NCI-H2227 (cell line): ENCODE measurements at regions not wholly inside any gene's neighbourhood (a gene's known extent, or its start where the extent isn't known, plus 50 kb on each side); places are given as distances from the start of the nearest gene placed in this dataset.
"Not testable (repeated sequence)": the region's sequence is repeated elsewhere in the genome, so short reads cannot be mapped to it uniquely, and the experiment has no call there.

Source experiments
- DNase-seq: peaks from one replicate; lab custom pipeline; 2025; ENCODE audit not compliant: unreplicated experiment; lab: John Stamatoyannopoulos, UW

DNA sequence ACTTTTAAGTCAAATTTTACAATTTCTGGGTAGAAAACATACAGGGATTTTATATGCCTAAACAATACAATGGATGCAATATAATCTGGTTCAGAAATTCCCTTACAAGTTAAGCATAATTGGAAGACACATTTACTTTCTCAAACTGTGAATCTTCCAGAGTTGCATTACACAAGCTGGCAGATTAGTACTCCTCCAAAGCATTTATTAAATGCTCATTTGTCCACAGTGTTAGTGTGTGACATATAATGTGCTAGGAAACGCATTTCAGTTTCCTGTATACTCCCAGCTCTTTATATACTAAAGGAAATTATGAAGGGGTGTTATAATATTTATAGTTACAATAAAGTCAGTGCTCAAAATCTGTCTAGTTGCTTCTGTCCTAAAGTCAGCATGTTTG lies 239.0 kb upstream of the FIGN start:
- DNase-seq = no peak

DNA sequence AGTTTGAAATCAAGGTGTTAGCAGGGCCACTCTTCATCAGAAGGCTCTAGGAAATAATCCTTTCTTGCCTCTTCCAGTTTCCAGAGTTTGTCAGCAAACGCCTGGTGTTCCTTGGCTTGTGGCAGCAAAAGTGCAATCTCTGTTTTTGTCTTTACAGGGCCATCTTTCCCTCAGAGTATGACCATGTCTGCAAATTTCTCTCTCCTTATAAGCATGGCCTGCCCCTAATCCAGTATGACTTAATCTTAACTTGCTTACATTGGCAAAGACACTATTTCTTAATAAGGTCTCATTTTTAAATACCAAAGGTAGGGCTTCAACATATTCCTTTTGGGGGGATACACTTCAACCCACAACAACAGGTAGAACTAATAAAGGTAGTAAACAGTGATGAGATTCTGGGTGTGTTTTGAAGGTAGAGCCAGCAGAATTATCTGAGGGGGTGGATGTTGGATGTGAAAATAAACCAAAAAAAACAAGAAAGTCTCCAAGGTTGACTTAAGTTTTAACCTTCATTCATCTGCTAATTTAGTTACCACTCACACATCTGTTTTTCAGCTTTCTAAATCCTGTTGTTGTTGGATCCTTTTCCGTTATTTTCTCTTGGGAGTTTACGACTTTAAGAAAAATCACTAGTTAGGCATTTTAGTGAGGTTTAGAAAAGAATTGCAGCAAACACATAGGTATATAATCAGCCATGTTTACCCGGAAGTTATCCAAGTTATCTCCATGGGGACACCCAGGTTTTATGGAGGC lies 234.4 kb upstream of the FIGN start:
- no peak for DNase-seq

DNA sequence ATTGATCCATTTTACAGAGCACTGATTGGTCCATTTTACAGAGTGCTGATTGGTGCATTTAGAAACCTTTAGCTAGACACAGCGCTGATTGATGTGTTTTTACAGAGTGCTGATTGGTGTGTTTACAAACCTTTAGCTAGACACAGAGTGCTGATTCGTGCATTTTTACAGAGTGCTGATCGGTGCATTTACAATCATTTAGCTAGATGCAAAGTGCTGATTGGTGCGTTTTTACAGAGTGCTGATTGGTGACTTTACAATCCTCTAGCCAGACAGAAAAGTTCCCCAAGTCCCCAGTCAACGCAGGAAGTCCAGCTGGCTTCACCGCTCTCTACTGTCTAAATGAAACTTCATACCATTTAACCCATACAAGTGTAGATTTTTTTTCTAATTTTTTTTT lies 228.5 kb upstream of the FIGN start:
- DNase-seq = not testable (repeated sequence)

DNA sequence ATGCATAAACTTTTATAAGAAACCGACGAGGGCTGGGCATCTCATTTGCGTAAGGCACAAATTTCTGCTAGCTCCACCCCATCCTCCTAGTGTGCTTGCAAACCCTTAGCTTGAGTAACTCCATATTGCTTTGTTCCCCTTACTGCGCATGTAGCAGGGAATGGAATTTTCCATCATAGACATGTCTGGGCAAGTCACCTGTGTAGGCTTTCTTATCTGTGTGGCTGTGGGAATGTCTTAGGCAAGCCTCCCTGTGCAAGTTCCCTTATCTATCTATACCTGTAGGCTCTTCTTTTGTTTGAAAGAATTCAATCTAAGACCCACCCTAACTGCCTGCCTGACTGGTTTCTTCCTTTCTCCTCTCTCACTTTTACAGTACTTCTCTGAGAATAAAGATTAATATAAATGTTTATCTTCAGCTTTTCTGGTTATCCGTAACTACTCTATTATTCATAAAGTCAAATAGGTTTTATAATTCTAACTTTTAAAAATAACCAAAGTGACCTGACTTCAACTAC lies 217.6 kb upstream of the FIGN start:
- no peak for DNase-seq

DNA sequence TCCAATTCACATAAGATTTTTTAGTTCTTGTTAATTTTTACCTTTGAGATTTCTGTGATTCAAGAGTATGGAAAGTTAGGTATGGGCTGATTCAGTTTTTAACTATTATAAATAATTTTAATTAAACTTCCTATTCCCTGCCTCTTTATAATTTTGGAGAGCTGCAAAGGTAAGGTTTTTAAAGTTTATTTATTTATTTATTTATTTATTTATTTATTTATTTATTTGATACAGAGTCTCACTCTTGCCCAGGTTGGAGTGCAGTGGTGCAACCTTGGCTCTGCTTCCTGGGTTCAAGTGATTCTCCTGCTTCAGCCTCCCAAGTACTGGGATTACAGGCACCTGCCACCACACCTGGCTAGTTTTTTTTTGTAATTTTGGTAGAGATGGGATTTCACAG lies 215.5 kb upstream of the FIGN start:
- DNase-seq = no peak

DNA sequence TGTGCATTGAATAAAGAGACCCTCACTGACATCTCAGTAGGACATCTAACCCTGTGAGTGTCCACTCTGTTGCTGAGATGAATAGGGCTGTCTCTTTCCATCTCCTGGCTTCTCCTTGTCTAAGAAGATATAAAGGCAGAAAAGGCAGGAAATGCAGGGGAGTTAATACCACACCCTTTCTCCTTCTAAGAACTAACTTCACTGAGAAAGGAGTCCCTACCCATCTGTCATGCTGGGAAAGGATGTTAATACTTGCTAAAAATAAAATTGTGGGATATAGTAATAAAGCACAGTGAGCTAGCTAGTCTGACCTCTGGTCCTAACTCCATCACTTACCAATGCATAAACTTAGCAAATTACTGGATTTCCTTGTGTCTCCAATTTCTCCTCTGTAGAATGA lies 213.9 kb upstream of the FIGN start:
- DNase-seq = no peak

DNA sequence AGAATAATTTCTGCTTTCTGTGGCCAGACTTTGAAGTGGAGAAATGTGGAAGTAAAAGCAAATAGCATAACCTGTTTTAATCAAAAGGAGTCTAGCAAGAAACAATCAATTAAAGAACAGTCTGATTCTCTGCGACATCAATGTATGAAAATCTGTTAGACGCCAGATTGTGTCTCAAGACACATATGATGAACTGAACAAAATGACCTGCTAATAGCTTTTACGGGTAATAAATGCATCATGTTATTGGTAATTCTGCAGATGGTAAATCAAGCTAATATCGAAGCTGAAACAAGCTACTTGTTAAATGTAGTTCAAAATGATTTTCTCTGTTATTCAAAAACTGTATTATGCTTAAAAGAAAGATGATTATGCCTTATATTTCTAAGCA lies 208.5 kb upstream of the FIGN start:
- no peak for DNase-seq

DNA sequence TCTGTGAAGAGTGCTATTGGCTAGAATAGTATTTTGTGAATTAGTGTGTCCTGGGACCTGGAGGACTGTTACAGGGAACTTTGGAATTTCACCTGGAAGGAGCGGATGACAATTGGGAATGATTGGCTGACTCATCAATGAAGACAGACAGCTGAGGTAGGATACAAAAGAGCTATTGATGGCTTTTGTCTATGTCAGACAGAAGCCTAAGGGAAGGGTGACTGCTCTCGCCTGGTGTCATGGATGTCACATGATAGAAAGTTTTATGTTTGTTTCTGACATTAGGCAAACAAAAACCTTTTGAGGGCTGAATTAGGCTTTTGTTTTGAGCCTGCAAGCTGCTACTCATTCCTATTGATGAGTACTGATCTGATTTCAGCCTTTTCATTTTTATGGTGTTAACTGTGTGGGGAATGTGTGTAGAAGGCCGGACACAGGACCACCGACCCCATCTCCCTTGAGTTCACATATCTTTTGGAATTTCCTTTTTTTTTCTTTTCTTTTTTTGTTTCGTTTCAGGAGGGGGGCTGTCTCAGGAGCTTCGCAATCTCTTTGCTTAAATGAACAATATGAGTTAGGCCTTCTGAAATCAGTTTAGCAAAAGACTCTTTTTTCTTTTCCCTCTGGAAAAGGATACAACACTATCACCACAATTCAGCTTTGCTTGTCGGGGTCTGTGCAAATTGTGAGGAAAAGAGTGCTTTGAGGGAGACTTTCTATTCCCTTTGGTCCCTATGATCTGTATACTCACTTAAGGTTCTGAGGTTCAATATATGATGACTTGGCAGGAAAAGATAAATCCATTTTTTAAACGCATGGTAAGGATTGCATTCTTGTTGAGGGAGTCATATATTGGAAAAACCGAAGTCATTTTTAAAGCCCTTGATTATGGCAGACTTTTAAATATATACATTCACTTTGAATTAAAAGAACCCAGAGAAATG lies 207.9 kb upstream of the FIGN start:
- DNase-seq = no peak

DNA sequence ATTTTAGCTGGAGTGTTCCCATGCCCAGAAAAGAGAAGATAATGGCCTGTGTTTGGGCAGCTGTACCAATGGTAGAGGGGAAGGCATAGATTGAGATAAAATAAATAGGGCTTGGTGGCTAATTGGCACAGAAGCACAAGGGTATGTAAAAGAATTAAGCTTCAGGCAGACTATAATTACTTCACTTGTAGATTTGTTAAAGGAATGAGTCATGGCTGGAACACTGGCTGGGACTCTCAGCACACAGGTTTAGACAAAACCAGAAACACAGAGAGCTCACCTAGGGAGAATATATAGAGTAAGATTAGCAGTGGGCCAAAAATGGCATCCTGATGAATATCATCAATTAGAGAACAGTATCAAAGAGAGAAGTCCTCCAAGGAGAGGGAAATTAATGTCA lies 198.3 kb upstream of the FIGN start:
- DNase-seq = no peak

DNA sequence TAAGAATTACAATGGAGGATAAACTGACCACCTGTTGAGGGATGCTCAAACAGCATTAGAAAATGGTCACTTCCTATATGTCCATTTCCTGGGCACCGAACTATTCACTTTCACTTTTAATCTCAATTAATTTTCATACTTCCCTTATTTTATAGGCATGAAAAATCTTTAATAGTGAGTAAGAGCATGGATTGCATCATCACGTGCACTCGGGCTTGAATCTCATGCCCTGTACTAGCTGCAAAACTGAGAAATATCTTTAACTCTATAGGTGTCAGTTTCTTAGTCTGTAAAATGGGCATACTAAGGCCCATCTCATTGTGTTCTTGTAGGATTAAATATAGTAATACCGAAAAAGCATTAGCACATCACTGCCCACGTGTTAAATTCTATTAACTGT lies 183.9 kb upstream of the FIGN start:
- no peak for DNase-seq

DNA sequence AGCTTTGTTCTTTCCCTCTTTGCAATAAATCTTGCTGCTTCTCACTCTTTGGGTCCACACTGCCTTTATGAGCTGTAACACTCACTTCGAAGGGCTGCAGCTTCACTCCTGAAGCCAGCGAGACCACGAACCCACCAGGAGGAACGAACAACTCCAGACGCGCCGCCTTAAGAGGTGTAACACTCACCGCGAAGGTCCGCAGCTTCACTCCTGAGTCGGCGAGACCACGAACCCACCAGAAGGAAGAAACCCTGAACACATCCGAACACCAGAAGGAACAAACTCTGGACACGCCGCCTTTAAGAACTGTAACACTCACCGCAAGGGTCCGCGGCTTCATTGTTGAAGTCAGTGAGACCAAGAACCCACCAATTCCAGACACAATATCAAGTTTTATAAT lies 178.7 kb upstream of the FIGN start:
- DNase-seq = not testable (repeated sequence)

DNA sequence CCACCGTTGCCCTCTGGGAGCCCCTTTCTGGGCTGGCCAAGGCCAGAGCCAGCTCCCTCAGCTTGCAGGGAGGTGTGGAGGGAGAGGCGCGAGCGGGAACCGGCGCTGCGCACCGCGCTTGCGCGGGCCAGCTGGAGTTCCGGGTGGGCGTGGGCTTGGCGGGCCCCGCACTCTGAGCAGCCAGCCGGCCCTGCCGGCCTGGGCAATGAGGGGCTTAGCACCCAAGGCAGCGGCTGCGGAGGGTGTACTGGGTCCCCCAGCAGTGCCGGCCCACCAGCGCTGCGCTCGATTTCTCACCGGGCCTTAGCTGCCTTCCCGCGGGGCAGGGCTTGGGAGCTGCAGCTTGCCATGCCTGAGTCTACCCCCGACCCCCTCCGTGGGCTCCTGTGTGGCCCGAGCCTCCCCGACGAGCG lies 177.7 kb upstream of the FIGN start:
- DNase-seq = not testable (repeated sequence)

DNA sequence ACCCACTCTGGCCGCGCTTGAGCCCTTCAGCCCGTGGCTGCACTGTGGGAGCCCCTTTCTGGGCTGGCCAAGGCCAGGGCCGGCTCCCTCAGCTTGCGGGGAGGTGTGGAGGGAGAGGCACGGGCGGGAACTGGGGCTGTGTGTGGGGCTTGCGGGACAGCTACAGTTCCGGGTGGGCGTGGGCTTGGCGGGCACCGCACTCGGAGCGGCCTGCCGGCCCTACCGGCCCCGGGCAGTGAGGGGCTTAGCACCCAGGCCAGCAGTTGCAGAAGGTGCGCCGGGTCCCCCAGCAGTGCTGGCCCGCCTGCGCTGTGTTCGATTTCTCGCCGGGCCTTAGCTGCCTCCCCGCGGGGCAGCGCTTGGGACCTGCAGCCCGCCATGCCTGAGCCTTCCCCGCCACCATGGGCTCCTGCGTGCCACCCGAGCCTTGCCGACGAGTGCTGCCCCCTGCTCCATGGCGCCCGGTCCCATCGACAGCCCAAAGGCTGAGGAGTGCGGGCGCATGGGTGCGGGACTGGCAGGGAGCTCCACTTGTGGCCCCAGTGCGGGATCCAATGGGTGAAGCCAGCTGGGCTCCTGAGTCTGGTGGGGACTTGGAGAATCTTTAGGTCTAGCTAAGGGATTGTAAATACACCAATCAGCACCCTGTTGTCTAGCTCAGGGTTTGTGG lies 173.7 kb upstream of the FIGN start:
- no peak for DNase-seq

DNA sequence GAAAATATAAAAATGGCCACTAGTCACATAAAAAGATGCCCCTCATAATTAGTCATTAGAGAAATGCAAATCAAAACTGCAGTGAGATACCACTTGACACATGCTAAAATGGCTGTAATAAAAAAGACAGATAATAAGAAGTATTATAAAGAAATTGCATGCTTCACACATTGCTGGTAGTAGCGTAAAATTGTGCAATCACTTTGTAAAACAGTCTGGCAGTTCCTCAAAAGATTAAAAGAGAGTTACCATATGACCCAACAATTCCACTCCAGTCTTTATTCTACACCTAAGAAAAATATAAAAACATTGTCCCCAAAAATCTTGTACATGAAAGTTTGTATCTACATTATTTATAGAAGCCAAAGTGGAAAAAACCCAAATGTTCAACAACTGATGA lies 170.6 kb upstream of the FIGN start:
- DNase-seq = no peak

DNA sequence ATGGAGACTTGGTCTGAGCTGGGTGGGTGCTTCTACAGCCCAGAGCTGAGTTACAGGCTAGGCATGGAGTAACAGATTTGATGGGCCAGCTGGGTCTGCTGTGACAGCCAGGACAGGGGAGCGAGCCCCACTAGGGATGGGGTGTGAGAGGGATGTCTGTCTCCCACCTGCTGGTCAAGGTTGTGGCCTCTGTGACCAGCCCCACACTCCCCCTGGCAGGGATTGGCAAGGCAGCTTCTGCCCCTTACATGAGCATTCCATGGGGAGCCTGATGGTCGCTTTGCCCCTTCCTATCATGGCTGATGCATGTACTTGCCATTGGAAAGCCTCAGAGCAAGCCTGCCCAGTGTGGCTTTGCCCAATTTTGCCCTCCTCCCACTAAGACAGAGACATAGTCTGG lies 162.0 kb upstream of the FIGN start:
- DNase-seq = no peak

DNA sequence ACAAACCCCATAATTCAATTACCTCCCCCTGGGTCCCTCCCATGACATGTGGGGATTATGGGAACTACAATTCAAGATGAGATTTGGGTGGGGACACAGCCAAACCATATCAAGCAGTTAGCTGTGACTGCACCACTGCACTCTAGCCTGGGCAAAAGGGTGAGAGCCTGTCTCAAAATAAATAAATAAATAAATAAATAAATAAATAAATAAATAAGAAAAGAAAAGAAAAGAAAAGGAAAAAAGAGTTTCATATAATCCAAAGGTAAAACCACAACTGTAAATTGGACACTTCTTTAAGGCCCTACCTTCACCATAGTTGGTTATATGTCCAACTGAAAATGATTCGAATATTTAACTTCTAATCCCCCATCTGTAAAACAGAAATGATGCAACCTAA lies 157.6 kb upstream of the FIGN start:
- not testable (repeated sequence) for DNase-seq

DNA sequence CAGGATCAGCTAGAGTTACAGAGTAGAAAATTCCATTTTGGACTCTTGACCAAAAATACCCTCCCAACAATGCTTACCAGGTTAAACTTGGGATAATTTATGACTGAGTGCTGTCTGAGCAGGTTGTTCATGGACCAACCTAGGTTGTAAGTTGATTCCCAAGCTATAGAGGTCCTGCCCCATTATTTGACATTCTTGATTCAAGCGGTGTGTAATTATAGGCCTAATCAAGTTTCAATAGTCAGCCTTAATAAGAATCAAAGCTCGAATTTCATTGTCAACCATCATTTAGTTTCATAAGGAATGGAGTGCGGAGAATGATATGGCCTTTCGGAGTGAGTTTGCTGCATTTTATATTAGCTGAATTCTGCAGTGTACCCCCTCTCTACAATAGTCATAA lies 152.8 kb upstream of the FIGN start:
- no peak for DNase-seq

DNA sequence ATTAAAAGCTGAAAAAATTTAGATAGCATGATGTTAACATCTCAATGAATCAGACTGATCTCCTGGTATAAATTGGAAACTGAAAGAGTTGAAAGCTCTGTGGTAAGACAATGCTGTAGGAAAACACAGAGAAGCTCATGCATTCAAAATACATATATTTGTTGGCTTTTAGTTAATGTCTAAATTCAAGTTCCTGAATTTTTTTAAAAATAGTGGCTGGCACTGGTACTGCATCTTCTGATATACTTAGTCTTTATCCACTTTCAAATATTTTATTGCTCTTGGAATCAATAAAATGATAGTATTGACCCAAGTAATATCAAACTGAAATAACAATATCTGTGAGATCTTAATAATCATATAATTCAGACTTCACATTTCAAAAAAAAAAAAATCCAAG lies 151.4 kb upstream of the FIGN start:
- DNase-seq = no peak

DNA sequence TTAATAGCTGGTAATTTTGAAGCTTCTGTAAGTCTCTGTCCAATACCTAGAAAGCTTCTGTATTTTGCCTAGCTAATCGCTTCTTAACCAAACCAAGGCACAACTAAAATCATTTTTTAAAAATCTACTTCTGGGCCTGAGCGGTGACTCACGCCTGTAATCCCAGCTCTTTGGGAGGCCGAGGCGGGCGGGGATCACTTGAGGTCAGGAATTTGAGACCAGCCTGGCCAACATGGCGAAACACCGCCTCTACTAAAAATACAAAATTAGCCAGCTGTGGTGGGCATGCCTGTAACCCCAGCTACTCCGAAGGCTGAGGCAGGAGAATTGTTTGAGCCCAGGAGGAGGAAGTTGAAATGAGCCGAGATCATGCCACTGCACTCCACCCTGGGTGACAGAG lies 148.6 kb upstream of the FIGN start:
- DNase-seq = no peak

DNA sequence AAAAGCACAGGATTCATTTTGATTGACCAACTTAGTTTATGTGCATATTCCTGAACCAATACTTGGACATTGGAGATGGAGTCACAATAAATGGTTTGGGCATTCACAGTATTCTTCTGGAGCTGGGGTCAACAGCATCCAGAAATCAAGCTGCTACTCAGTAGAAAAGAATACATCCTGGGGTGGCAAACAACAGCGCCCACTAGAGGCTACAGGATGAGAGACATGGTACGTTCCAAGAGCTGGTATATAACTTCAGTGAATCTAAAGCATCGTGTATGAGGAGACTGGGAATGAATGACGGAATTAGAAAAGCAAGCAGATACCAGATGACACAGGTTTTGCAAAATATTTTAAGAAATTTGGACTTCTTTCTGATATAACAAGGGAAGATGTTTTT lies 142.9 kb upstream of the FIGN start:
- DNase-seq = no peak

DNA sequence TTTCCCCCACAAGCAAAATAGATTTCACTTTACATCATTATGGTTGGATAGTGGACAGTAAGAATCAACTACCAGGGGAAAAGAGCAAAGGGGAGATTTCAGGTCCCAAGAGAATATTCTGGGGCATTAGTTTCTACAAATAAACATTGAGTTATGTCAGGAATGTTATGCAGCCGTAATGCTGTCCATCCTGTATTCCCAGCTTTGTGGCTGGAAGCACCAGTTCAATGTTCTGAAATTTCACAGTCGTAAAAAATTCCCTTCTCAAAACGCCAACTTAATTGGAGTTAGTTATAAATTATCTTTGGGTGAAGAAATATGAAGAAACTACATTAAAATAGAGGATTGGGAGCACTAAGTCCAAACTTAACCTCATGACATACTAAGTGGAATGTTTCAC lies 141.5 kb upstream of the FIGN start:
- DNase-seq = no peak

DNA sequence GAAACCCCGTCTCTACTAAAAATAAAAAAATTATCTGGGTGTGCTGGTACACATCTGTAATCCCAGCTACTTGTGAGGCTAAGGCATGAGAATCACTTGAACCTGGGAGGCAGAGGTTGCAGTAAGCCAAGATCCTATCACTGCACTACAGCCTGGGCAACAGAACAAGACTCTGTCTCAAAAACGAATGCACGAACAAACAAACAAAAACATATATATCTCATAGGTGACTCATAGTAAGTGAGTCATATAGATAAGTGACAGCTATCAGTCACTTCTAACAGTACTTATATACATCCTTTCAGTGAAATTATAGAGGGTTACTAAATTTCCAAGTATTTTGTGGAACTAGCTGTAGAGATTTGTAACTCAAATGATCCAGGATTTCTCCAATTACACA lies 127.3 kb upstream of the FIGN start:
- no peak for DNase-seq
